ENCODE measurements at regions not wholly inside any gene's neighbourhood (a gene's known extent, or its start where the extent isn't known, plus 50 kb on each side); places are given as distances from the start of the nearest gene placed in this dataset.

GRCh38 chr14:53563628-53564027 is 393.0 kb downstream of the BMP4 start:
- no peaks in the 10 kb centered on the region for H3K27me3 ChIP-seq (replicated peaks in 1 of 4; ENCODE audit: control extremely low read depth in 1 of 4, control insufficient read depth in 3 of 4, insufficient read depth in 4 of 4, low read length in 3 of 4)
- H4K20me1 ChIP-seq (ENCODE audit: control insufficient read depth, insufficient read depth, low read length, poor library complexity, severe bottlenecking): no peaks in the 10 kb centered on the region
- no peak overlapping the region for H3K4me3 ChIP-seq (ENCODE audit: control extremely low read depth in 1 of 5, extremely low read depth in 1 of 5, insufficient read depth in 1 of 5, low read depth in 2 of 5, low read length in 4 of 5)
- H3K79me2 ChIP-seq (ENCODE audit: control insufficient read depth, insufficient read depth, low read length): no peaks in the 10 kb centered on the region
- no peak overlapping the region for H3K27ac ChIP-seq (ENCODE audit: low read length in 2 of 2)
- no peak overlapping the region for H3K9ac ChIP-seq (ENCODE audit: low read length)
- no peaks in the 10 kb centered on the region for H3K36me3 ChIP-seq (replicated peaks in 1 of 2; ENCODE audit: control extremely low read depth in 1 of 2, control insufficient read depth in 1 of 2, extremely low read depth in 1 of 2, insufficient read depth in 2 of 2, low read length in 1 of 2)
- DNase-seq (no peak), ATAC-seq (ENCODE audit: low read depth) (no peak)
- POLR2A ChIA-PET: no interaction called here
- no peak overlapping the region for H3K4me3 Mint-ChIP-seq
- H3K4me1 Mint-ChIP-seq: peaks cover 8% of the 10 kb centered on the region
- H3K9me3 ChIP-seq (ENCODE audit: control extremely low read depth in 1 of 3, control insufficient read depth in 2 of 3, insufficient read depth in 1 of 3, low read length in 2 of 3): no peaks in the 10 kb centered on the region
- intact Hi-C loops (cut with micrococcal nuclease): no loop called here
- no peak for TF ChIP-seq EZH2 (IDR thresholded peaks at IDR 0.05; ENCODE audit: borderline replicate concordance, insufficient read depth, low read depth, low read length, poor library complexity, severe bottlenecking)
- TF ChIP-seq CTCF (IDR thresholded peaks at IDR 0.05): no peak
- H3K27ac Mint-ChIP-seq: no peak overlapping the region
- H3K4me1 ChIP-seq (ENCODE audit: control insufficient read depth in 2 of 2, insufficient read depth in 2 of 2, low read length in 2 of 2): no peaks in the 10 kb centered on the region
- no peak overlapping the region for H2AFZ ChIP-seq (ENCODE audit: insufficient read depth, low read depth, low read length, poor library complexity, severe bottlenecking)
- peaks cover 5% of the 10 kb centered on the region for H3K27me3 Mint-ChIP-seq
- H3K9me3 Mint-ChIP-seq (ENCODE audit: insufficient read depth): peaks cover 6% of the 10 kb centered on the region
- CTCF ChIA-PET: no interaction called here
- H3K4me2 ChIP-seq (replicated peaks; ENCODE audit: low read depth, low read length, poor library complexity, severe bottlenecking): no peak overlapping the region

DNA sequence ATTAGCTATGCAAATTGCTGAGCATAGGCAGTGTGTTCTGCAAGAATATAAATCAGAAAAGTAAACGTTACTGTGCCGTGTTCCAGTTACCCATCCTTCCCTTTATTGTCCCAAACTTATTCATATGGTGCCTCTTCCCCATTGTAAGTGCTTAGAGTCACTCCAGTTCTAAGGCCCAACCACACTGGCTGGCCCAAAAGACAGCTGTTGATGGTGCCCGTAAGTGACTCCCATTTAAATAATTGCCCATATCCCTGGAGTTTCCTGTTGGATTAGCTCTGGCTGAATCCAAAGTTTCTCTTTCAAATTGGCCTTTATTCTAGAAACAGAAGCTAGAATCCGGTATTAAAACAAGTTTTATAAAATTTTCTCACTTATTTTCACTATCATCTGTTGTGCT is 400.1 kb upstream of the DDHD1 start:
- Mint-ChIP-seq H3K27ac (no peak overlapping the region), H3K4me3 (no peak overlapping the region), H3K4me1 (no peaks in the 10 kb centered on the region), H3K27me3 (peaks cover 4% of the 10 kb centered on the region), H3K9me3 (ENCODE audit: insufficient read depth) (no peaks in the 10 kb centered on the region)
- WGBS (ENCODE audit: insufficient coverage): 93% methylated on average over 2 of the region's 4 CpGs
- ATAC-seq (ENCODE audit: low read depth) (no peak), DNase-seq (no peak)
- intact Hi-C loops (cut with micrococcal nuclease): no loop called here
- H2AFZ ChIP-seq (ENCODE audit: insufficient read depth, low read depth, low read length, poor library complexity, severe bottlenecking): no peak overlapping the region
- ChIA-PET CTCF (interaction anchor here (1.7 kb wide), 1 partner anchor 621 kb away, joined by 3 read pairs; no protein-coding TSS in a partner anchor), POLR2A (no interaction called here)
- no peaks in the 10 kb centered on the region for H4K20me1 ChIP-seq (ENCODE audit: control insufficient read depth, insufficient read depth, low read length, poor library complexity, severe bottlenecking)
- no peaks in the 10 kb centered on the region for H3K9me3 ChIP-seq (ENCODE audit: control extremely low read depth in 1 of 3, control insufficient read depth in 2 of 3, insufficient read depth in 1 of 3, low read length in 2 of 3)
- H3K79me2 ChIP-seq (ENCODE audit: control insufficient read depth, insufficient read depth, low read length): no peaks in the 10 kb centered on the region
- no peak overlapping the region for H3K4me2 ChIP-seq (replicated peaks; ENCODE audit: low read depth, low read length, poor library complexity, severe bottlenecking)
- no peaks in the 10 kb centered on the region for H3K36me3 ChIP-seq (replicated peaks in 1 of 2; ENCODE audit: control extremely low read depth in 1 of 2, control insufficient read depth in 1 of 2, extremely low read depth in 1 of 2, insufficient read depth in 2 of 2, low read length in 1 of 2)
- no peak overlapping the region for H3K4me3 ChIP-seq (ENCODE audit: control extremely low read depth in 1 of 5, extremely low read depth in 1 of 5, insufficient read depth in 1 of 5, low read depth in 2 of 5, low read length in 4 of 5)
- H3K4me1 ChIP-seq (ENCODE audit: control insufficient read depth in 2 of 2, insufficient read depth in 2 of 2, low read length in 2 of 2): no peaks in the 10 kb centered on the region
- H3K9ac ChIP-seq (ENCODE audit: low read length): no peak overlapping the region
- TF ChIP-seq EZH2 (IDR thresholded peaks at IDR 0.05; ENCODE audit: borderline replicate concordance, insufficient read depth, low read depth, low read length, poor library complexity, severe bottlenecking) (no peak), CTCF (IDR thresholded peaks at IDR 0.05) (no peak)
- no peaks in the 10 kb centered on the region for H3K27me3 ChIP-seq (replicated peaks in 1 of 4; ENCODE audit: control extremely low read depth in 1 of 4, control insufficient read depth in 3 of 4, insufficient read depth in 4 of 4, low read length in 3 of 4)
- no peak overlapping the region for H3K27ac ChIP-seq (ENCODE audit: low read length in 2 of 2)

Data from B cell (primary cell).